ENCODE measurements at regions not wholly inside any gene's neighbourhood (a gene's known extent, or its start where the extent isn't known, plus 50 kb on each side); places are given as distances from the start of the nearest gene placed in this dataset.

GRCh38 chr15:35691891-35692867 is 146.2 kb upstream of the DPH6 start:
- WGBS, 2 donors, result 60 to 76% methylated on average over 2 of the region's 2 CpGs
- no peak for DNase-seq (ENCODE audit: low spot score in 2 of 2)
- TF ChIP-seq CTCF (IDR thresholded peaks at IDR 0.05) (no peak), POLR2A (IDR thresholded peaks at IDR 0.05) (no peak)
- H3K4me3 ChIP-seq (ENCODE audit: low read depth, poor library complexity, severe bottlenecking), result no peak overlapping the region
- intact Hi-C loops (cut with DNase I; ENCODE audit: low total_unique reads), result no loop called here

- DNase-seq (ENCODE audit: low spot score in 2 of 2), result no peak
- TF ChIP-seq POLR2A (IDR thresholded peaks at IDR 0.05) (no peak), CTCF (IDR thresholded peaks at IDR 0.05) (no peak)
- WGBS, 2 donors, result 41 to 87% methylated on average over 2 of the region's 2 CpGs
Observed at GRCh38 chr15:35693286-35693685, 147.3 kb upstream of the DPH6 start.

GRCh38 chr15:35693886-35694285 is 147.9 kb upstream of the DPH6 start:
- no peak overlapping the region for H3K4me3 ChIP-seq (ENCODE audit: low read depth, poor library complexity, severe bottlenecking)
- no peak for DNase-seq (ENCODE audit: low spot score in 2 of 2)
- intact Hi-C loops (cut with DNase I; ENCODE audit: low total_unique reads), result no loop called here
- TF ChIP-seq POLR2A (IDR thresholded peaks at IDR 0.05) (no peak), CTCF (IDR thresholded peaks at IDR 0.05) (no peak)
- WGBS, 2 donors, result 83 to 91% methylated on average over 3 of the region's 3 CpGs

More at GRCh38 chr15:35693286-35693685, 147.3 kb upstream of the DPH6 start:
- no peak overlapping the region for H3K4me3 ChIP-seq (ENCODE audit: low read depth, poor library complexity, severe bottlenecking)
- intact Hi-C loops (cut with DNase I; ENCODE audit: low total_unique reads), result no loop called here

- intact Hi-C loops (cut with DNase I; ENCODE audit: low total_unique reads), result no loop called here
- no peak for DNase-seq (ENCODE audit: low spot score in 2 of 2)
- H3K4me3 ChIP-seq (ENCODE audit: low read depth, poor library complexity, severe bottlenecking), result no peak overlapping the region
- TF ChIP-seq CTCF (IDR thresholded peaks at IDR 0.05) (no peak), POLR2A (IDR thresholded peaks at IDR 0.05) (no peak)
- WGBS, 2 donors, result 96 to 97% methylated on average over 2 of the region's 2 CpGs
Observed at GRCh38 chr15:35695003-35695402, 149.0 kb upstream of the DPH6 start.

DNA sequence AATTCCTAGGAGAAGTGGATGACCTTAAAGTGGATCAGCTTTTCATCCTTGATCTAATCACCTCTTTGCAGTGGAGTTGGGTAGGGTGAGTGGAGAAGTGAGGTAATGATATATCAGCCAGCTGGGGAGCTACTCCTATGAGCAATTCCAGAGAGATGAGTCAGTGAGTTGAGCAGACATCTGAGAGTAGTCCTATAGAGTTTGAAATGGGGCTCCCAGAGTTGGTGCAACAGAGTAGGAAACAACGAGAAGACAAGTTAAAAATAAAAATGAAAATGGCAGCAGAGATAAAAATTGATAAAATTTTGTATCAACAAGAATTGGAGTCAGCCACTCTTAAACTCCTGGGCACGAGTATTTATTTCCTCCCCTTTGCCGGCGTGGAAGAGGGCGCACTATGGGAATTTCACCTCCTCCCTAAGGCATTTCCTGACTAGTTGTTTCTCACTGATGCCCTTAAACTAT is 150.8 kb upstream of the DPH6 start:
- intact Hi-C loops (cut with DNase I; ENCODE audit: low total_unique reads), result no loop called here
- TF ChIP-seq CTCF (IDR thresholded peaks at IDR 0.05), result no peak
- TF ChIP-seq POLR2A (IDR thresholded peaks at IDR 0.05), result no peak
- WGBS, 2 donors, result 73 to 75% methylated on average over 5 of the region's 5 CpGs
- H3K4me3 ChIP-seq (ENCODE audit: low read depth, poor library complexity, severe bottlenecking), result no peak overlapping the region
- DNase-seq (ENCODE audit: low spot score in 2 of 2), result no peak

All from lower leg skin (tissue), 4 donors.